HG03066 (cell line): ENCODE measurements at regions not wholly inside any gene's neighbourhood (a gene's known extent, or its start where the extent isn't known, plus 50 kb on each side); places are given as distances from the start of the nearest gene placed in this dataset.

Experiments
- ATAC-seq: cut with Tn5 transposase; IDR thresholded peaks from one replicate; pipeline ENCODE4 v1.9.1; 2021; ENCODE audit warnings: low read depth; ENCODE audit not compliant: unreplicated experiment

DNA sequence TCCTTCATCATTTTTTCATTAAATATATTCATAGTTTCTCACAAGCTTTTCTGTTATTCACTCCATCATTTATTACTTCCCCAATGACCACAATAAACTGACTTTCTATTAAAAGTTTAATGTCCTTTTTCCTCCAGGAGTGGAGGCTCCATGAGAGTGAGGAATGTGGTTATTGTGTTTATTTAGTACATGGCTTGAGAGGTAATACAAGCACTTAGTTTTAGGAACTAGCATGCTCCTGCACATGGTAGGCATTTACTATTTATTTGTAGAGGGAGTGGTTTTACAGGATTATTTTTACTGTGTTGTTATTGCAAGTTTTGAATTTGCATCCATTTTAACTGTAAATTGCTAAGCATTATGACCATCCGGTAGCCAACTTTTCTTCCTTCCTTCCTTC lies 412.9 kb upstream of the SUCLG2 start:
- no peak for ATAC-seq

DNA sequence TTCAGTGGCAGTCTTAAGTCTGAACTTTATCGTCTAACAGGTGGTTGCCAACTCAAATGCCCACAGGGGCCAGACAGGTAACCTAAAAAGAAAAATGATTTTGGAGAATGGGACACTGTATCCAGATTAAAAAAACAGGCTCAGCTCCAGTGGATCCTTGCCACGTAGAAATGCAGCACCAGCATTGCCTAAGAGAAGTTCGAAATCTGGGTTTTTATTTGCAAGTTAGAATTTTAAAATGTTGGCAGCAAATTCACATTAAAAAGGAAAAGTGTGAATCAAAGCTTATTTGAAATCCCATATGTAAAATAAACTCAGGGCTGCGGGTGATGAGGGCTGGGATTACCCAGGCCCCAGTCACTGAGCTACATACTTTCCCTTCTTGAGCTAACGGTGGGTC lies 408.5 kb upstream of the SUCLG2 start:
- ATAC-seq, result no peak

DNA sequence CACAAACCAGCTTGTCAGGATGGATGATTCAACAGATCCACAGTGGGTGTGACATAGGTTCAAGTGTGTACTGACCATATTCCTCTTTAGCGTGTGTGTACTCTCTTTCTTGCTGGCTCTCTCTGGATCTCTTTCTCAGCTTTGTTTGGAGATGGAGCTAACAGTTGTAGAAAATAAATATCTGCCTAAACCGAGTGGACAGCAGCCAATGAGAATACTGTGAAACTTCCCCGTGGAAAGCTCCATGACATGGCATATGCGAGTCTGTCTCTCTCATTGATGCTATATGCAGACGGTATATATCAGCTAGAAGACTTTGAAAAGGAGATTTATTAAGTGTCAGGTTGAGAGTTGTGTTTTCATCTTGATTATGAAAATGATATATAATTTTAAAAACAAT lies 406.5 kb upstream of the SUCLG2 start:
- no peak for ATAC-seq

DNA sequence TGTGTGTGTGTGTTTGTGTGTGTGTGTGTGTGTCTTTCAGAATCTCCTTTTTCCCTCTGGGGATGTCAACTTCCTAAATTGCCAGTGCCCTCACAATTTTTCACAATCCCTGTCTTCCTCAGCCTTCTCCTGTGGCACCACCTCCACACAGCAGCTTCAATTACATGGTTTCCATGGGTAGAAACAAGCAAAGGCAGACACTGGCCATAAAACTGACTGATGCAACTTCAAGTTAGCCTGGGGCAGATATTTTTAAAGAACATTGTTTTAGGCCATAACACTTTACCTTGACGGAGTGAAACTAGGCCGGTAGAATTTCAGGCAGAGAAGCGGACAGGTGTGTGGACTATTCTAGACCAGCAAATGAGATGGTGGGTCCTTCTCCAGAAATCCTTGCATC lies 405.8 kb upstream of the SUCLG2 start:
- no peak for ATAC-seq

DNA sequence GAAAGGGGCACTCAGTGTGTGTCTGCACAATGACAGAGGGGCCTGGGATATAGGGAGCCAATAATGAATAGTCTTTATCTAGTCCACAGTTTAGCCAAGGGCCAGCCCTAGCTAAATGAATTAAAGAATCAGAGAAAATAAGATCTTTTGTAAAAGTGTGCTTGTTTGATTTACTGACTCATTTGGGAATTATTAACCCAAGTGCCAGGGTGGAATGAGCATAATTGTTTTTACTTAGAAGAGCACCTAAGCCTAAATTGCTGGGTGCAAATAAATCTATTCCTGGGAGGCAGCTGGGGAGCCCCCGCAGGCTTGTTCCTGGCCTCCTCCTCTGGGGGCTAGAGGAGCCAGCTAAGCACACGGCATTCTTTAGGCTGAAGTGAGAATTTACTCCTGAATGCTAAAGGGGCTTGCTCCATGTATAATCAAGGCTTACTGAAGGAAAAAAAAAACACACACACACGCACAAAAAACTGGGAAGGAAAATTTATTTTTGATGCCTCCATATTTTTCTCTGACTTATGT lies 405.3 kb upstream of the SUCLG2 start:
- no peak for ATAC-seq

DNA sequence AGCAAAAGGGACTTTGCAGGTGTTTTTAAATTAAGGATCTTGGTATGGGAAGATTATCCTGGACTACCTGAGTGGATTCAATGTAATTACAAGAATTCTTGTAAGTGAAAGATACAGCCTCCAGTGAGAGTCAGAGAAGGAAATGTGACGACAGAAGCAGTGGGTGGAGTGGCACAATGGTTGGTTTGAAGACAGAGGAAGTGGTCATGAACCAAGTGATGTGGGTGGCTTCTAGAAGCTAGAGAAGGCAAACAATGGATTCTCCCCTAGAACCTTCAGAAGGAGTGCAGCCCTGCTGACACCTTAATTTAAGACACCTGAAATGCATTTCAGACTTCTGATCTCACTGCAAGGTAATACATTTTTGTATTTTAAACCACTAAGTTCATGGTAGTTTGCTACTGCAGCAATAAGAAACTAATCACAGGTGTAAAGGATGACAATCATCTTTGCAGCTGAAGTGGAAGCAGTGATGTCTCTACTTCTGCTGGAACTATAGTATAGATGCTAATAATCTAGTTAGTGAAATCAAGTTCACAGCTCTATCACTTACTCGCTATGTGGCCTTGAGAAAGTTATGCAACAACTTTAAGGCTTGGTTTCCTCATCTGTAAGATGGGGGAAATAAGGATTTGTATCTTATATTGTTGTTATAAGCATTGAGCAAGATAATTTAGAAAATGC lies 403.4 kb upstream of the SUCLG2 start:
- no peak for ATAC-seq

DNA sequence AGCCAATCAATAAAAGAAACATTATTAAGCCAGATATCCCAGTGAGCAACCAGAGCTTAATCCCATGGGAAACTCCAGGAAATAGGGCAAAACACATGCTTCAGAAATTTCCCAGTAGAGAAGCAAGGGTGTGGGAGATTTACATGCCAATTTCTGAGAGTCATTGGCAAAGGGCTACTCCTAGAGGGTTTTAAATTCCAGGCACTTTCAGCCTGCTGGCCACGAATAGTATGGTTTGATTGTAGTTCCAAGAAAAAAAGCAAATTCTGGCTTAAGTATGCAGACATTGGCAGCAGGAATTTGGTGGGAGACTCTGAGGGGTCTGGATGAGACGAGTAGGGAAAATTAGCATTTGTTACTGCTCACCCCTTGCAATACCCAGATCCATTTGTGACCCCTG lies 402.1 kb upstream of the SUCLG2 start:
- no peak for ATAC-seq

DNA sequence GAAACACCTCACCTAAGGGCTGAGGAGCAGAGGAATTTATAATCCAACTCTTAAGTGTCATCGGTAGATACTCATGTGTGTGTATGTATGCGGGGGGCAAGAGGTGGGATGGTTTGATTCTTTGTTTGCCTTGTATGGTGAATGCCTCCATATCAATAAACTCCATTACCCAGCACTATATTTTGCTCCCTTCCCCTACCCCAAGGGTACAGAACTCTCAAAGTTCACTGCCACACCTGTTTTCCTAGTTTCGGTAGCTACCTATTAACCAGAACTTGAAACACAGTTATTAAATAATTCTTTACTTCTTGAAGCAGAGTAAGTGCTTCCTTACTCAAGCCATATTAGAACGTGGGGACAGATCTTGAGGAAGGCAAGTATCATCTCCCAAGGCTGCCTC lies 400.8 kb upstream of the SUCLG2 start:
- ATAC-seq, result no peak

DNA sequence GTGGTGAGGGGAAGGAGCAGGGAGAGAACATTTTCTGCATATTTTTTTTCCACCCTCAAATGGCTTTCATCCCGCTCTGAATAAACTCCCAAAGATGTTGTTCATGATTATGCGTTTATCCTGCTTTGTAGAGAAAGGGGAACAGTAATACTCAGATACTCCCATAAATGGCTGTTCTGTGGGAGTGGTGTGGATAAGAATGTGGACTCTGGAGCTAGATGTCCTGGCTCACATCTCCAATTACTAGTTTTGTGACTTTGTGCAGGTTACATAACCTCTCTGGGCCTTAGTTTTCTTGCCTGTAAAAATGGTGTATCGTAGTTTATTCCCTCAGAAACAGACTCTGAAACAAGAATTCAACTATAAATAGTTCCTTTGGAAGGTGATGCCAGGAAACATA lies 395.4 kb upstream of the SUCLG2 start:
- no peak for ATAC-seq

DNA sequence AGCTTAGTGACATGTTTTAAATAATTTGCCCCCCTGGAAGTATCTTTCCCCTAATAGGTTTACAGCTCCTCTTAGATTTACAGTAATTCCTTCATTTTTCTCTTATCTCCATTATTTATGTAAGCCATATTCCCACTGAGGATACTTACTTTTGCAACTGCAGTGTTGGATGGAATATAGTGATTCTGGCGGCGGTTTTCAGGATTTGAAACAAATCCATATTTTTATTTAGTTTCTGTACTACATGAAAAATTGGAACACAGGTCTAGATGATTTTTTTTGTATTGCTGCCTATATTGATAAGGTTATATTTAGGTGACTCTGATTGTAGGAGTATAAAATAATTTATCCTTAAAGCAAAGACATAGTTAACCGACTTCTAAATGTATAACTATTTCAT lies 391.6 kb upstream of the SUCLG2 start:
- no peak for ATAC-seq

DNA sequence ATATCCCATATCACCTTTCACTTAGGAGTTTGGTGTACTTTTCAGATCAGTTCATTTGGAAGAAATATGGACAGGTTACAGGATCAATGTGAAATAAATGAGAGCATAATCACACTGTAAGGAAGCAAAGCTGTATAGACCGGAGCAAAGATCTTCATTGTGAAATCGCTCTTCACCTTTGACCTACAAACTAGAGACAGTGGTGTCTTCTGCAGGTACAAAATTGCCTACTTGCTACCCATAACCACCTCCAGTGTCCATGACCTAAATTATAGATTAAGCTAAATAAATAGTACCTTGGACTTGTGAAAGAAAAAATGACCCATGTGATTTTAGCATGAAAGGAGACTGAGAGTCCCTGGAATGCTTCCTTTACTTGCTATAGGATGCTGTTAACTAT lies 379.5 kb upstream of the SUCLG2 start:
- no peak for ATAC-seq

DNA sequence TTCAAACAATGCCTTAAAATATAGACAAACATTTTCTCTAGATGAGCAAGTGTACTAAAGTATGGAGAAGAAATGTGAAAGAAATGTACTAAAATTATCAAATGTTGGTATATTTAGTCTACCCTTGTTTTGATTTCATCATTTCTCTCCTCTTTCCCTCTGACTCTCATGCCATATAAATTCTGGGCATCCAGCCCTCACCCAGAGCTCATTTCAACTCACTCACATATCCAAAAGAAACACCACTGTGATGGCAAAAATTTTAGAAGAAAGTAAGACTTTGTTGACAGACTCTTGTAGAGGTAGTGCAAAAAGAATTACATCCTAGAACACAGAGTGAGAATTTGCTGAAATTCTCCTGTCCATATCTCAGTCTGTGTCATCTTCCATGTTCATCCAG lies 377.8 kb upstream of the SUCLG2 start:
- no peak for ATAC-seq

DNA sequence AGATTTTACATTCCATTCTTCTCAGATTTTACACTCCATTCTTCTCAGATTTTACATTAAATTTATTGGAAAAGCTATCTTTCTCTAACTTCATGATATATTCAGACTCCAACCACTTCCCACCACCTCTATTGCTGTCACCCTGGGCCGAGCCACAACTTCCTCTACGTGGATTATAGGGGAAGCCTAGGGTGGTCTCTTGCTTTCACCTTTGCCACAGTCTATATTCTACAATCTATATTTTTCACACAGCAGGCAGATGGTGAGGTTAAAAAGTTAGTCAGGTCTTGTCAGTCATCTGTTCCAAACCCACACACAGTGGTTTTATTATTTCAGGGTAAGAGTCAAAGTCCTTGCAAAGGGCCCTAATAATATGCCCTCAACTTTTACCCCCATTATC lies 370.8 kb upstream of the SUCLG2 start:
- ATAC-seq, result no peak

DNA sequence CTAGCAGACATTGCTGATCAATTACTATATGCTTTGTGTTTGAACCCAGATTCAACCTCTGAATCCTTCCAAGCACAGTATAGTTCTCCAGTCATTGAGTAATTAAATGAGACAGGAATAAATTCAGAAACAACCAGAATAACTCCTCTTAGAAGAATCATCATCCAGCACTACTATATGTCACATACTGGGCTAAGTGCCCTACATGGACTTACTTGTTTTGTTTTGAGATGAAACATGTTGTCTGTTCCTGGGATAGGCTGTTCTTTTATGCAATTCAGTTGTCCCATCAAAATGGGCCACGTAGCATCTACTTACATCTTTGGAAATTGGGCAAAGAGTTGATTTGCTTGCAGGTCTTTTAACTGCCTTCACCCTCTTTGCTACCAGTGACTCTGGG lies 365.5 kb upstream of the SUCLG2 start:
- ATAC-seq, result no peak

DNA sequence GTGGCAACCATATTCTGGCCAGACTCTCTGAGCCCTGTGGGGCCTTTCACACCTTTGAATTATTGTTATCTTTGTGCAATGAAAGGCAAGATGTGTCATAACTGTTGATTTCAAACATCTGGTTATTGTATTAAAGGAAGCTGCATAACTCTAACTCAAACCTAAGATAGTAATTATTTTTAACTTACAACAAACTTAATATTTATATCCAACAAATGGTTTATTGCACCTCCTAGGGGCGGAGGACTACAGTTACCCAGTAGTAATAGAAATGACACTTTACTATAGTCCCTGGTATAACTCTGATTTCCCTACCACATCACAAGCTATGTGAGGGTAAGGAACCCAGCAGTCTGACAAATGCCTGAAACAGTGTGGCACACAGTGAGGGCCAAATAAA lies 363.9 kb upstream of the SUCLG2 start:
- ATAC-seq, result no peak

DNA sequence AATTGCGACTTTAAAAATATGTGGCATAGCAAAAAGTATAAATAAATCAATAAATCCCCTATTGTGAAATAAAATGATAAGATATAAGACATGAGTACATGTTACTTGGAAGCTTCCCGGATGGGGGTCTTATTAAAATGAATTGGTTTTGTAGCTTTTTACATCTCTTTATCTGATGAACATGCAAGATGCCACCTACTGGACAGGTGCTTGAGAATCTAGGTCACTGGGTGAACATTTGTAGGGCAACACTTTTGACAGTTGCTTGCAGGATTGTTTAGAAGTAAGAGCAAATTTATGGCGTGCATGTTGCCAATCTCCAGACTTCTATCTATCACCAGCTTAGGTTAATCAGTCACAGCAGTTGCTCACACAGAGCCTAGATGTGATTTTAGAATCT lies 362.7 kb upstream of the SUCLG2 start:
- ATAC-seq, result no peak

DNA sequence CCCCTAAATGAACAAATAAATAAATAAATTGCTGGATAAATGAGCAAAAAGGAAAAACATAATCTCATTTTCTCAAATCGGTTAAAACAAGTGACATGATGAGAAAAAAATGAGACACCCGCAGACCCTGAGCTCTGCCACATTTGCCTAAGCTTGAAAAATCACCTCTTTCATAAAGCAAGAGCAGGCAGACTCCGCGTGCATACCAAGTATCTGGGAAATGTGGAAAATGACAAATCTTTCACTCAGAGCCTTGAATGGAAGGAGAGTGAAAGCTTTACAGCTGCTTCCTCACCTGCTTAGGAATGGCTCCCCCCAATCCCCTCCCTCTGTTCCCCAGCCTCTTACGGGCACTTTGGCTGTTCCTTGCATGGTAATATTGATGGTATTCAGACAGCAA lies 355.5 kb upstream of the SUCLG2 start:
- ATAC-seq, result no peak

DNA sequence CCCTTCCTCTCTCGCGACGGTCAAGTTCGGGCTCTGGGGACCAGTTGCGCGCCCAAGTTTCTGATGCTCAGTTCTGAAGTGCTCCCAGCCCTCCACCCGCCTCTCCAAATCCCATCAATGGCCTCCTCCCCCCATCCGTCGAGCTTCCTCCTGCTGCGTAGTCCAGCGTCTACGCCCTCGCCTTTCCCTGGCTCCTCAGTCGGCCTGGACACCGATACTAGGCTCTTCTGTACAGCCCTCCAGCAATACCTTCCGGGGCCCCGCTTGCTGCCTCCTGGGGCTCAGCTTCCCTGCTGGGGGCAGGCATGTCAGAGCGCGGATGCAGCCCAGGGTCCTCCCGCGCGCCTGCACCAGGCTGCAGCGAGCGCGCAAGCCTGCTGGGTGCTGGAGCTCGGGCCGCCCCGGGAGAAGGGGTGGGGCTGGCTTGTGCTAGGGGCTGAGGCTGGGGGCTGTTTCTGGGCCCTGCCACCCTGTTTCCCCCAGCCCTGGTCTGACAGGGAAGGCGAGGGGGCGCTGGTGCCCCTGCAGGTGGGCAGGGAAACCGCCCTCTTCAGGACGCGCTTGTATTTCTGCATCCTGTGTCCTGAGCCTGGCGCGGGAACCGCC lies 353.3 kb upstream of the SUCLG2 start:
- ATAC-seq, result no peak

DNA sequence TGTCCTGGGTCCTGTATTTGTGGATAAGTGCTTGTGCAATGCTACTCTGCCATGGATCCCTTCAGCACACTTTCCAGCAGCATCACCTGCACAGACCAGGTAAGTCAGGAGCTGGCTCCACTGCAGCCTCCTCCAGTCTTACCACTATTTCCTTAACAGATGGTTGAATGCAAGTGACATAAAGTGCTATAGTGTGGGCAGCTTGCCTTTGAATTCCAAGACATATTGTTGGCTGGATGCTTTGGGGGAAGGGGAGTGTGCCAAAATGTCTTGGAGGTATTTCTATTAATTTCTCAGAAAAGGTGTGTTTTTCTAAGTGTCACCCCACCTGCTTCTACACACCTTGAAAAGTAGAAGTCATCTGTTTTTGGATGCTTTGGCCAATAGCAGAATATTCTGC lies 352.2 kb upstream of the SUCLG2 start:
- ATAC-seq, result no peak

DNA sequence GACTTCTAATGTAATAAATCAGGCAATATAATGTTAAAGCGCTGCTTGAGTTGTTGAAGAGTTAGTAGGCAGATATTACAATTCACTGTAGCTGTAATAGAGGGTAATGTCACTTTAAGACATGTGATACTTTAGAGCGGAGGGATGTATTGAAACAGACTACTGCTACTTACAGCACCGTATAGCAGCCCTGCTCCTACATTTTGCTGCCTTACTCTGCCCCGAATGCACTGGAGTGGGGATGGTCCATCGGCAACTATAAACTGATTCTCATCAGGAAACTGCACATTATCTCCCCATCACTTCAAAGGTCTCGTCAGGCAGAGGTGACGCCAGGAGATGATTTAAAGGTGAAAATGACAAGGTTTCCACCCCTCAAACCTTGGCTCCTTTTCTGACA lies 349.7 kb upstream of the SUCLG2 start:
- ATAC-seq, result no peak

DNA sequence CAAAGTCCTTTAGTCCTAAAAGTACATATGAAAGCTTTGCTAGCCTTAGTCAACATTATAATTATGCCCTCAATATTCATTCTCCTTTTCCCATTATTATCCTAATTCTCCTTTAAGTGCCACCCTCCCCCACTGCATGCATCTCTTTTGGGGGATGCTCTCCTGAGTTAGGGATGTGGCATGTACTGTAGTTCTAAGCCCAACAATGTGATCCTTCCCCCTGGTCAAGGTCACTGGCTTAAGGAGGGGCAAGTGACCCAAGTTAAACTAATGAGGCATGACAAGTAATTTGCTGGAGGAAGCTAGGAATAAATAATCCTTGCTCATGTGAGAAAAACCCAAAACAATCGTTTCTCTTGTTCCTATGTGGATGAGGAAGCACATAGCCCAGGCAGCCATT lies 343.9 kb upstream of the SUCLG2 start:
- no peak for ATAC-seq

DNA sequence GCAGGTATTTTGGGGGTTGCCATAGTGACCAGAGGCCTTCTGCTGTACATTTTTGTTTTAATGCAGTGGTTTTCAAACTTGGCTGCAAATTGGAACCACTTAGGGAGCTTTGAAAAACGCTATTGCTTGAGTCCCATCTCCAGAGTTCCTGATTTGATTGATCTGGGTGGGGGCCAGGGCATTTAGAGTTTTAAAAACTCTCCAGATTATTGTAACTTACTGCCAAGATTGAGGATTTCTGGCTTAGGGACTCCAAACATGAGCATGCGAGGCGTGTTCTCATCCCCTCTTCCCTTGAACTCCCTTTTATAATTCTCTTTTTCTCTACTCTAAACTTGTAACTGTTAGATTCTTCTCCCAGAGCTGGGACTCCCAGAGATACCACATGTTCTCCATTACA lies 340.8 kb upstream of the SUCLG2 start:
- no peak for ATAC-seq

DNA sequence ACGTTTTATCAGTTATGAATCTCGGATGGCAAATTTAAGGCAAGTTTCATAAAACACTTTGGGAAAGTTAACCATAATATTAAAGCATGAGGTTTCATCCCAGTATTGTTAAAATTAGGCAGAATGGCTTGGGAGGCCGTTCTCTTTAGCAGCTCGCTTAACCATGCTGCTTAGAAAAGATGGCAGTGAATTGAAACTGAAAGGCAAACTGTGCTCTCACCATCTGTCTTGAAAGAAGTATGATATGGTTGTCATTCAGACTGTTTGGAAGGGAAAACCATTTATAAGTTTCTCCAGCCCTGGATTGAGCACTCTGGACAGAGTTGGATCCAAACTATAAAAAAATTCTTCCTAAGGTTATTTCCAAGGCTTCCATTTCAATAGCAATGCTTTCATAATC lies 332.3 kb upstream of the SUCLG2 start:
- no peak for ATAC-seq
